ENCODE measurements at regions not wholly inside any gene's neighbourhood (a gene's known extent, or its start where the extent isn't known, plus 50 kb on each side); places are given as distances from the start of the nearest gene placed in this dataset.

DNA sequence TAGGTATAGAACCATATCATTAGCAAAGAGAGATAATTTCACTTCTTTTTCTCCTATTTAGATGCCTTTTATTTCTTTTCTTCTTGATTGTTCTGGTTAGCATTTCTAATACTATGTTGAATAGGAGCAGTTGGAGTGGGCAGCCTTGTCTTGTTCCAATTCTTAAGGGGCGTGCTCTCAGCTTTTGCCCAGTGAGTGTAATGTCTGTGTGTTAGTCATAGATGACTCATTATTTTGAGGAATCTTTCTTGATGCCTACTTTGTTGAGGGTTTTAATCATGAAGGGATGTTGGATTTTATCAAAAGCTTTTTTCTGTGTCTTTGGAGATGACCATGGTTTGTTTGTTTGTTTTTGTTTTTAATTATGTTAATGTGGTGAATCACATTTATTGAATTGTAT lies 1453.1 kb upstream of the SLC39A10 start:
- DNase-seq, result no peak

DNA sequence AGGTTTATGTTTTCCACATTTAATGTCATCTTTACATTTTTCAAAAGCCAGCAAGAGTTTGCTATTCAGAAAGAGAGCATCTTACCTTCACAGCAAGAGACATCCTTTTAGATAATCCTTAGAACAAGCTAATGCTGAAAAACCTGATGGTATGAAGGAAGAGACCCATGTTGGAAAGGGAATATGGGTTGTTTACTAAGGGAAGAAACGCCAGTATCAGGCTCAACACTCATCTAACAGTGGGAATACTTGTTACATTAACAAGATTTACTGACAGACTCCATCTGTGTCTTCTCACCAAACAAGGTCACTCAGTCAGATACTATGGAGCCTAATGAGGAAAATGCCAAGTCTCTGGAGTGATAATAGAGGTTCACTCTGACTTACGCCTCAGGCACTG lies 1474.1 kb upstream of the SLC39A10 start:
- no peak for DNase-seq

GRCh38 chr2:194176134-194176533 lies 1480.9 kb upstream of the SLC39A10 start:
- no peak for DNase-seq

GRCh38 chr2:194166818-194167217 lies 1490.2 kb upstream of the SLC39A10 start:
- peak; percentile 3 to 20 for DNase-seq

DNA sequence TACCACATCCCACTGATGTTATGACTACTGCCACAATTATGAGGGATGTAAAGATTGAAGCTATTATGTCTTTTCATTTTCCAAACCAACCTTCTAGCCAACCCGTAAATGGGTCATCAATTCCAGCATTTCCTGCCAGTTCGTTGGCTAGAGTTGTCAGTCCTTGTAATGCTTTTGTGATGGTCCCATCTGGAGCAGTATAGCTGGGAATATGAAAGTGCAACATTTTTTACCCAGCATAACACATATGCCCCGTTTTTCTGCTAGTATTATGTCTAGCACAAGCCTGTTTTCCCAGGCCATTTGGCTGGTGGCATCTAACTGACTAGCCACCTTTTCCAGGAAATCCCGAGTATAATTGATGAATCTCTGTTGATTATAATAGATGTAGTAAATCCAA lies 1501.6 kb upstream of the SLC39A10 start:
- no peak for DNase-seq

GRCh38 chr2:194151231-194151630 lies 1505.8 kb upstream of the SLC39A10 start:
- no peak for DNase-seq

DNA sequence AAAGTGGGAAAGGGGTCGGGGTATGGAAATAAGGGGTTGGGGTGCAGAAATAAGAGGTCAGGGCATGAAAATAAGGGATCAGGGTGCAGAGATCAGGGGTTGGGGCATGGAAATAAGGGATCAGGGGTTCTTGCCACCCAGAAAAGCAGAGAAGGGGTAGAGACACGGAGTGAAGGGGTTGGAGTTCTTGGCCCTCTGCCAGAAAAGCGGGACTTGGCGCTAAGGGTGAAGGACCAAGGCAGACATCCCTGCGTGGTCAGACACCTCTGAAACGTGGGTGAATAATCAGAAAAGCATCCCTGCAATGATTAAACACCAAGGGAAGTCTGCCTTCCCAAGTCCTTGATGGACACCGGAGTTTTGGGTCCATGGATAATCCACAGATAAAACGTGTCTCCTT lies 1521.6 kb upstream of the SLC39A10 start:
- DNase-seq, result no peak

DNA sequence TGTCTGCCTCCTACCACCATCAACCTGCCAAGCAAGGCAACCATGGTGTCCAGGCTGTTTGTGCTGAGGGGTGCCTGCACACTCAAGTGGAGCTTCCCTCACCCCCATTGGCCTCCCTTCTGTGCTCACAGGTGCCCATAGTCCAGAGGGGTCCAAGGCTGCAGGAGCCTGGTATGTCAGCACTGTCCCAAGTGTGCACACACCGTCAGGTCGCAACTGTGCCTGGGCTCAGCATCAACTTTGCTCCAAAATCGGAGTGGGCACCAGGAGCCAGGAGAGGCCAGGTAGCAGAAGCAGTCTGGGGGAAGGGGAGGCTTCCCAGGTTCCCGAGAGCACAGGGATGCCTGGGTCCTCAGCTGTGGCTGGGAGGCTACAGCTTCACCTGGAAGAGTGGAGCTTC lies 1528.2 kb upstream of the SLC39A10 start:
- no peak for DNase-seq

GRCh38 chr2:194126418-194126817 lies 1530.6 kb upstream of the SLC39A10 start:
- DNase-seq, result no peak

GRCh38 chr2:194116861-194117260 lies 1540.2 kb upstream of the SLC39A10 start:
- no peak for DNase-seq

GRCh38 chr2:194105358-194105757 lies 1551.7 kb upstream of the SLC39A10 start:
- no peak for DNase-seq

DNA sequence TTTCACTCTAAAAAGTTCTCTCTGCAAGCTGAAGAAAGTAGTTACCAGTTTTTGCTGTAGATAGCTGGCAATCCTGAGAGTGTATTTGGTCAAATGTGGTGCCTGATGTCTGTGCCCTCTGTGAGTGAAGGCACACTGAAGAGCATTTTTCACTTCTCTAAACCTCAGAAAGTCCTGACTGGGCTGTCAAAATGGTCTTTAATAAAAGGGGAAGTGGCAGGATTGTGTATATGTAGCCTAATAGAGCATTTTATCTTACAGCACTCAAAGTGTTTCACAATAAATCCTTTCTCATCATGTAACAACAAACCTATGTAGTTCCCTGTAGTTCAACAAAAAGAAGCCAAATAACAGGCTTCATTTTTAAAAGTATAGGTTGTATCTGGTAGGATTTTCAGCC lies 1552.3 kb upstream of the SLC39A10 start:
- peak; percentile 78 to 84 for DNase-seq

- peak; percentile 13 to 25 for DNase-seq
Observed at GRCh38 chr2:194103941-194104659, 1552.9 kb upstream of the SLC39A10 start.

DNA sequence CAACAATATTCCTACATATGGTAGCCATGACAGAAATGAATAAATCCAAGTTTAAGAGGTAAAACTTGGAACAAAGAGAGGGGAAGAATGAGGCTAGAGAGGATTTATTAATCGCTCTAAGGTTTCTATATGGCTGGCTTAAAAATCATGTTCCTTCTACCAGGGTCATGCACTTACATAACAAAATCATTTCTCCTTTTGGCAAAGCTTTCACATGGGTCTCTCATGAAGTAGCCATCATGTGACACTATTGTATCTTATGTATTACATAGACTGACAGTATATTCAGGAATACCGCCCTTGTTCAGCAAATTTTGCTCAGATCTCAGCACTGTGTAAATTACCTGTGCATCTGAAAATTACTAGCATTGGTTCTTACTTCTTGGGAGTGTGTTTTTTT lies 1554.5 kb upstream of the SLC39A10 start:
- DNase-seq, result peak in 1 of 2 donors; percentile 6

GRCh38 chr2:194100201-194100600 lies 1556.8 kb upstream of the SLC39A10 start:
- no peak for DNase-seq

GRCh38 chr2:194096402-194096801 lies 1560.6 kb upstream of the SLC39A10 start:
- no peak for DNase-seq

- DNase-seq, result no peak
Observed at GRCh38 chr2:194095359-194095758, 1561.7 kb upstream of the SLC39A10 start.

GRCh38 chr2:194090251-194090905 lies 1566.6 kb upstream of the SLC39A10 start:
- no peak for DNase-seq

DNA sequence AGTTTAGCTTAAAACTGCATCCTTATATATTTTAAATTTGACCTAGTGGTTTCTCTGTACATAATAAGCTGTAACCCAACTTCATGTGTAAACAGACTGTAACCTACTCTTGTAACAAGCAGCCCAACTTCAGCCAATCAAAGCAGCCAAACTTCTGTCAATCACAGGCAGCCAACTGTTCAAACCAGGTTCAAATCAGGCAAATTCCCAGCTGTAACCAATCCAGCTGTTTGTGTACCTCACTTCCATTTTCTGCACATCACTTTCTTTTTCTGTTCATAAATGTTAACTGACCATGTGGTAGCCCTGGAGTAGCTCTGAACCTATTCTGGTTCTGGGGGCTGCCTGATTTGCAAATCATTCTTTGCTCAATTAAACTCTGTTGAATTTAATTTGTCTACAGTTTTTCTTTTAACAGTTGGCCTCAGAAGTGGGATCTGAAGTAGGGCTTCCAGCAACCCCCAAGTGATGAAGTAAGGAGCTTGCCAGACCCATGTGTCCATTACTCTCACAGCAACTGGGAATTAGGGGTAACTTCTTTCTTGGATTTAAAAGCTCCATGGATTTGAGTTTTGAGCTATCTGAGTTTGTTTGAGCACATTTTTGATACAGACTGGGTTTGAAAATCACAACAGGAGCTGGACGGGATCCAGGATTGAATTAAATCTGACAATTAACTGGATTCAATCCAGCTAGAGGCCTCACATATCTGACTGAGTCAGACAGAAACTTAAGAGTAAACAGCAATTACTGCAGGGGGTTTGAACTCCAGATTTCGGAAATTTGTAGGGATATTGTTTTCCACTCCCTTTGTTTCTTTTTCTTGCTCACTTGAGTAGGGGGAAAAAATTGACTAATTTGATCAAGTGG lies 1569.7 kb upstream of the SLC39A10 start:
- no peak for DNase-seq

- DNase-seq, result no peak
Observed at GRCh38 chr2:194086129-194086528, 1570.9 kb upstream of the SLC39A10 start.

GRCh38 chr2:194079989-194080388 lies 1577.0 kb upstream of the SLC39A10 start:
- DNase-seq, result no peak

DNA sequence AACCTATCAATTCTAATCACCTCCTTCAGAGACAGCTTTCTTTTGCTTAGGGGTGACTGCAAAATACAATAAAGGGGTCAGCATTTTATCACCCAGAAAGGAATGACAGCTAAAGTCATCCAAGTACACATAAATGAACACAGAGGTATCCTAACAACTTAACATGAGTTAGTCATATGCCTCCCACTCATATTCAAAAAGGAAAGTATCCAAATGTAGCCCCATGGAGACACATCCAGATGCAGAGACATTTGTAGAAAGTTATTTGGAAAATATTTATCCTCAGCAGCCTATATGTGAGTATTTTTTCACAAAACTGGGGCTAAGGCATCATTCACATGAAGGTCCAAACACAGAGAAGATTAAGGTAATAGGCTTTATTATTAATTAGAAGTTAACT lies 1579.7 kb upstream of the SLC39A10 start:
- no peak for DNase-seq

DNA sequence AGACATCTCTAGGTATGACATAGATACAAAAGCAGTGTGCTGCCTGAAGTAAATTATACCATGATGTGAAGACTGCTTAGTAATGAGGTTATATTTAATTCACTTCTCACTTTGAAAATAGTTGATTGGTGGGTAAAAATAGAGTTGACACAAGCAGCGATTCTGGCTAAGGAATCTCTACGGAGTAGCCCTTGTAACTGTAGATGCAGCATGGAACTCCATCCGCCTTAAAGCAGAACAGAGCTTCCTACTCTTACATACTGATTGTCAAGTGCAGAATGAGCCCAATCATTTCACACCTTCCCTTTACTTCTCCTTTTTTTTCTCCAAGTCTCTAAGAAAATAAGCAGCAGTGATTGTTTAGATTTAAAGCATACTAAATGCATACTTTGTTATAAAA lies 1594.6 kb upstream of the SLC39A10 start:
- no peak for DNase-seq

- DNase-seq, result no peak
Observed at GRCh38 chr2:194060269-194060668, 1596.8 kb upstream of the SLC39A10 start.
